ENCODE measurements at regions not wholly inside any gene's neighbourhood (a gene's known extent, or its start where the extent isn't known, plus 50 kb on each side); places are given as distances from the start of the nearest gene placed in this dataset.

GRCh38 chr5:30846171-30846570 is 347.3 kb upstream of the CDH6 start:
- TF ChIP-seq, protein P1, sequence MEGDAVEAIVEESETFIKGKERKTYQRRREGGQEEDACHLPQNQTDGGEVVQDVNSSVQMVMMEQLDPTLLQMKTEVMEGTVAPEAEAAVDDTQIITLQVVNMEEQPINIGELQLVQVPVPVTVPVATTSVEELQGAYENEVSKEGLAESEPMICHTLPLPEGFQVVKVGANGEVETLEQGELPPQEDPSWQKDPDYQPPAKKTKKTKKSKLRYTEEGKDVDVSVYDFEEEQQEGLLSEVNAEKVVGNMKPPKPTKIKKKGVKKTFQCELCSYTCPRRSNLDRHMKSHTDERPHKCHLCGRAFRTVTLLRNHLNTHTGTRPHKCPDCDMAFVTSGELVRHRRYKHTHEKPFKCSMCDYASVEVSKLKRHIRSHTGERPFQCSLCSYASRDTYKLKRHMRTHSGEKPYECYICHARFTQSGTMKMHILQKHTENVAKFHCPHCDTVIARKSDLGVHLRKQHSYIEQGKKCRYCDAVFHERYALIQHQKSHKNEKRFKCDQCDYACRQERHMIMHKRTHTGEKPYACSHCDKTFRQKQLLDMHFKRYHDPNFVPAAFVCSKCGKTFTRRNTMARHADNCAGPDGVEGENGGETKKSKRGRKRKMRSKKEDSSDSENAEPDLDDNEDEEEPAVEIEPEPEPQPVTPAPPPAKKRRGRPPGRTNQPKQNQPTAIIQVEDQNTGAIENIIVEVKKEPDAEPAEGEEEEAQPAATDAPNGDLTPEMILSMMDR (IDR thresholded peaks at IDR 0.05) = no peak
- TF ChIP-seq POLR2A (IDR thresholded peaks at IDR 0.05) = no peak

All from testis (tissue), 2 donors.